Brain microvascular endothelial cell (primary cell): ENCODE measurements at regions not wholly inside any gene's neighbourhood (a gene's known extent, or its start where the extent isn't known, plus 50 kb on each side); places are given as distances from the start of the nearest gene placed in this dataset.

Source experiments
- DNase-seq: peaks from one replicate; pipeline ENCODE4 v3.0.0-alpha.2; 2020
- H3K27ac ChIP-seq: fragments of 250-450 bp; sonication (Bioruptor Pico); 2 replicates; pipeline ENCODE4 v1.5.1; 2020; ENCODE audit warnings: mild to moderate bottlenecking, moderate library complexity
- H3K27me3 ChIP-seq: fragments of 250-450 bp; sonication (Bioruptor Pico); replicated peaks from 2 replicates; pipeline ENCODE4 v1.5.1; 2020; ENCODE audit warnings: mild to moderate bottlenecking
- H3K36me3 ChIP-seq: fragments of 250-450 bp; sonication (Bioruptor Pico); replicated peaks from 2 replicates; pipeline ENCODE4 v1.5.1; 2020; ENCODE audit warnings: mild to moderate bottlenecking
- H3K4me3 ChIP-seq: 2 replicates; pipeline ENCODE4 v1.5.1; 2011; ENCODE audit warnings: low read depth, mild to moderate bottlenecking, control low read depth, low read length, moderate library complexity
- in situ Hi-C: cut with HindIII; loops from 2 replicates; pipeline ENCODE4 v1.10.0; 2017; ENCODE audit warnings: low sequenced_read_pairs, low pct_ligation_motif_present
- TF ChIP-seq, protein P1 (sequence below): IDR thresholded peaks from 2 replicates; pipeline ENCODE4 v1.5.1; 2011; ENCODE audit warnings: low read depth, mild to moderate bottlenecking, moderate library complexity, low read length, control low read depth, inconsistent platforms; ENCODE audit errors: missing control alignments

DNA sequence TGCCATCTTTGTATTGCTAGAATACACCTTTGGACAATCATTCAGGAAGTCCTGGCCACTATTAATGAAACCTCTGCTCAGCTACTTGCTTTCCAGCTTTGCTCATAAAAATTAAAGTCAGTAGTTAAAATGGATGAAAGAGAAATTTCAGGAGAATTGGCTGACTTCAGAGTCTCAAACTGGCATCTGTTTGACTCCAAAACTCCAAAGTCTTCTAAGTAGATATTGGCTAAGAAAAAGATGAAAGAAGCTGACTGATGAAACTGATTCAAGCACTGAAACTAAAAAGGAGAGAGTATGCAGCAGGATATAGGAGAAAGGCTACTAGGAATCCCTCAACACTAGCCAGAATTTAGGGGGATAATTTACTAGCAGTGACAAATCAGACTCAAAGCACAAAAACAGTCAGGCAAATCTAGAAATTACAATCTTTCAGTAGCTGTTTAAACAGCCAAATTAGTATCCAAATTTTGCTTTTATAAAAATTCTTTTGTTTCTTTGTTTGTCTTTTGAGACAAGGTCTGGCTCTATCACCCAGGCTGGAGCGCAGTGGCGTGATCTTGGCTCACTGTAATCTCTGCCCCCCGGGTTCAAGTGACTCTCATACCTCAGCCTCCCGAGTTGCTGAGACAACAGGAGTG lies 52.1 kb upstream of the DTNA start:
- H3K4me3 ChIP-seq, result no peak overlapping the region
- DNase-seq, result no peak
- H3K36me3 ChIP-seq, result no peaks in the 10 kb centered on the region
- TF ChIP-seq, protein P1, sequence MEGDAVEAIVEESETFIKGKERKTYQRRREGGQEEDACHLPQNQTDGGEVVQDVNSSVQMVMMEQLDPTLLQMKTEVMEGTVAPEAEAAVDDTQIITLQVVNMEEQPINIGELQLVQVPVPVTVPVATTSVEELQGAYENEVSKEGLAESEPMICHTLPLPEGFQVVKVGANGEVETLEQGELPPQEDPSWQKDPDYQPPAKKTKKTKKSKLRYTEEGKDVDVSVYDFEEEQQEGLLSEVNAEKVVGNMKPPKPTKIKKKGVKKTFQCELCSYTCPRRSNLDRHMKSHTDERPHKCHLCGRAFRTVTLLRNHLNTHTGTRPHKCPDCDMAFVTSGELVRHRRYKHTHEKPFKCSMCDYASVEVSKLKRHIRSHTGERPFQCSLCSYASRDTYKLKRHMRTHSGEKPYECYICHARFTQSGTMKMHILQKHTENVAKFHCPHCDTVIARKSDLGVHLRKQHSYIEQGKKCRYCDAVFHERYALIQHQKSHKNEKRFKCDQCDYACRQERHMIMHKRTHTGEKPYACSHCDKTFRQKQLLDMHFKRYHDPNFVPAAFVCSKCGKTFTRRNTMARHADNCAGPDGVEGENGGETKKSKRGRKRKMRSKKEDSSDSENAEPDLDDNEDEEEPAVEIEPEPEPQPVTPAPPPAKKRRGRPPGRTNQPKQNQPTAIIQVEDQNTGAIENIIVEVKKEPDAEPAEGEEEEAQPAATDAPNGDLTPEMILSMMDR, result no peak
- H3K27ac ChIP-seq, result no peak overlapping the region
- no peaks in the 10 kb centered on the region for H3K27me3 ChIP-seq
- in situ Hi-C loops, result no loop called here

DNA sequence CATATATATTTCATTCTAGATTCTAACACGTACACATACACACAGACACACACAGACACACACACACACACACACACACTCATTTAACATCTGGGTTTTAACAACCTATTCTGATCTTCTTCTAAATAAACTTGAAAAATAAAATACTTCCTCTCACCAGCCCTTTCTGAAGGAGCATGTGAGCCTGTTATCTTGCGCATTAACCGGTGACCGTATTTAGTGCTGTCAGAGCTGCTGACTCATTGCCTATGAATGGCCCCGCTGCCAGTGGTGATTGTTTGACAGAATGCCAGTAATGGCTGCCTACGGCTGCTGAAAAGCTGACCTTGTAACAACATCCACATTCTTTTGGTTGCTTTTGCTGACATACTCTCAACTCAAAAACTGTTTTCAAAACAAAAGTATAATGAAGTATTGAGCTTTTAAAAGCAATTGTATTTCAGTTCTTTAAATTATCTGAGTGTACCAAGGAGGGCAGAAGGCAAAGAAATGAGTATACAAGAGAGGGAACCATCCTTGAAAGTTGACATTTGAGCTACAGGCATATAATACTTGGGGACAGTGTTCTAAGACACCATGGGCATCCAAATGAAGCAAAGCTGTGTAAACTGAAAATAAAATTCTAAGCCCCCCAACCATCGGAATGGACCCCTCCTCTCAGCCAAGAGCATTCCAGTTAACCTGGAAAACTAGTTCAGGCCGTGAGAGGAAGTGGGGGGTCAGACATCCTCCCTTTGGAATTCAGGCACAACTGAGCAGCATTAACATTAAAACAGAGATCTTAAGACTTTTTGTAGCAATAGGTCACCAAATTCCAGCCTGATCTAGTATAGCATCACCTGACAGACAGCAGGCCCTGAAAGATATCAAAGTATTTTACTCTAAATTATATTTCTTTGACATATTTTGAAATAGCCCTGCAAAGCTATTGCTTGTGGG lies 50.2 kb upstream of the DTNA start:
- no peaks in the 10 kb centered on the region for H3K27me3 ChIP-seq
- peak; percentile 98 for DNase-seq
- H3K27ac ChIP-seq, result peak overlapping the region; percentile 93
- H3K4me3 ChIP-seq, result no peak overlapping the region
- no peaks in the 10 kb centered on the region for H3K36me3 ChIP-seq
- in situ Hi-C loops, result no loop called here
- TF ChIP-seq, protein P1, result no peak
